GM21576 (cell line): ENCODE measurements at regions not wholly inside any gene's neighbourhood (a gene's known extent, or its start where the extent isn't known, plus 50 kb on each side); places are given as distances from the start of the nearest gene placed in this dataset.
"Not testable (repeated sequence)": the region's sequence is repeated elsewhere in the genome, so short reads cannot be mapped to it uniquely, and the experiment has no call there.

Experiments
- ATAC-seq: cut with Tn5 transposase; IDR thresholded peaks from one replicate; pipeline ENCODE4 v1.9.1; 2021; ENCODE audit warnings: mild to moderate bottlenecking, moderate library complexity; ENCODE audit not compliant: unreplicated experiment

DNA sequence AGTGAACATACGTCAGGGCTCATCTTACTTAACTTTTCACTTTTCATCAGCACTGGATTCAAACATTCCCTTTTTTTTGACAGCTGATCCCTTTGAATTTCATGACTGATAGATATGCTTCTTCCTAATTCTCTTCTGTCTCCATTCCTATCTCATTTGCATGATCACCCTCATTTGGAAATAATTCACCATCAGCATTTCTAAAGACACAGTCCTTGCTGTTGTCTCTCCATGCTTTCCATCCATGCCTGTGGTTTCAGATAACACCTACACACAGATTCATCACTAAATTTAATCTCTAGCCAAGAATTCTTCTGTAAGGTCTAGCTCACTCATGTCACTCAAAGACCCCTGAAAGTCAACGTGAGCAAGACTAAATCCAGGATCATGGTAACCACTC, 228.4 kb upstream of the BTBD3 start:
- ATAC-seq, result no peak

DNA sequence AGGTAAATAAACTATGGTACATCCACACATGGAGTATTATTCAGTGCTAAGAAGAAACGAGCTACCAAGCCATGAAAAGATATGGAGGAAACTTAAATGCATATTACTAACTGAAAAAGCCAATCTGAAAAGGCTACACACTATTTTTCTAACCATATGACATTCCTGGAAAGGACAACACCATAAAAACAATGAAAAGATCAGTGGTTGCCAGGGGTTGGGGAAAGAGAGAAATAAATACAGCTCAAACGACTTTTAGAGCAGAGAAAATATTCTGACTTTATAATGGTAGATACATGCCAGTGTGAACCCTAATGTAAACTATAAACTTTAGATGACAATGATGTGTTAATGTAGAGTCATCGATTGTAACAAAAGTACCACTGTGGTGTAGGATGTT, 225.9 kb upstream of the BTBD3 start:
- ATAC-seq, result no peak

DNA sequence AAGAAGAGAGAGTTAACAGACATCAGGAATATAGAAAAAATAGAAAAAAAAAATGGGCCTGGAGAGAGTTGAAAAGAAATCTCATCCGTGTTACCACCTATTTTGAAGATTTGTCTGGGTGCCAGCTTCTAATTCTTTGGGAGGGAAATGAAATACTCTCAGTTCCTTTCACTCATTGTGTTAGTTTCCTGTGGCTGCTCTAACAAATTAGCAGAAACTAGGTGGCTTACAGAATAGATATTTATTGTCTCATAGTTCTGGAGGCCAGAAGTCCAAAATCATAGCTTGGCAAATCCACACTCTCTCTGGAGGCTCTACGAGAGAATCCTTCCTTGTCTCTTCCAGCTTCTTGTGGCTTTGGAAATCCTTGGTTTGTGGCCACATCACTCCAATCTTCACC, 225.1 kb upstream of the BTBD3 start:
- no peak for ATAC-seq

DNA sequence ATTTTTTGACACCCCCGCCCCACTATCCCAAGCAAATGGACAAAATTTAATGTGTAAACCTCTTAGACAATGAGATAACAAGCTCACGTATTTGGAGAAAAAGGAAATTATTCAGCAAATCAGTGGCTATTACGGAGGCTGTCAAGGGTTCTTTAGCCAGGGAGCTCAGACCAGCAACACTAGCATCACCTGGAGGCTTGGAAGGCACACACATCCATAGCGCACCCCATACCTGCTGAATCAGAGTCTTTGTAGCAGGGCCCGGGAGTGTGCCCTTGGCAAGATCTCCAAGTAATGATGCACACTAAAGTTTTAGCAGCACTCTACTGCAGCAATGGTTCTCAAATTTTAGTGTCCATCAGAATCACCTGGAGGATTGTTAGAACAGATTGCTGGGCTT, 223.2 kb upstream of the BTBD3 start:
- no peak for ATAC-seq

DNA sequence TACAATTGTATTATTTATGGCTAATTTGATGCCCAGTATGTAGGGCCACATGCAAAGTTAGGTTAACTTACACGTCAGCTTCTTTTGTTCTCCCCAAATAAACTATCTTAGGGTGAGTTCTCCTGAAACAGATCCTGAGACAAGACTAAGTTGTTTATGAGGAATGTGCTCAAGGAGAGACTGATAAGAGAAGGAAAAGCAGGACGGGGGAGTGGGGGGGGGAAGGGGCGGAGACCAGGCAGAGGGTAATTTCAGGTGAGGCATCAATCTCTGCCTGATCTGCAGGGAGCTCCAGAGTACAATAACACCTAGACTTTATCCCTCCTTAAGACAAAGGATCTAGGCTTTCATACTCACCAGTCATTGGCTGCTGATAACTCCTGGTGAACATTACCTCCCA, 220.6 kb upstream of the BTBD3 start:
- no peak for ATAC-seq

DNA sequence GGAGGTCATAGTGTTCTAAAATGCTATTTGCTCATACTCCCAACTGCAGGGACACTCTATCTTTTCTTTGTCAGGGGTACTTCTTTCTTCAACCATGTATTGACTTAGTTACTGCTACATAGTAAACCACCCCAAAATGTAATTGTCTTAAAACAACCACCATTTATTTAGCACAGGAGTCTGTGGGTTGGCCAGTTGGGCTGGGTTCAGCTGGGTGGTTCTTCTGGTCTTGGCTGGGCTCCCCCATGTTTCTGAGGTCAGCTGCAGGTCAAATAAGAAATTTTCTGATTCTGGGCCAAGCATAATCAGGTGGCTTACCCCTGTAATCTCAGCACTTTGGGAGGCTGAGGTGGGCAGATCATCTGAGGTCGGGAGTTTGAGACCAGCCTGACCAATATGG, 220.0 kb upstream of the BTBD3 start:
- no peak for ATAC-seq

DNA sequence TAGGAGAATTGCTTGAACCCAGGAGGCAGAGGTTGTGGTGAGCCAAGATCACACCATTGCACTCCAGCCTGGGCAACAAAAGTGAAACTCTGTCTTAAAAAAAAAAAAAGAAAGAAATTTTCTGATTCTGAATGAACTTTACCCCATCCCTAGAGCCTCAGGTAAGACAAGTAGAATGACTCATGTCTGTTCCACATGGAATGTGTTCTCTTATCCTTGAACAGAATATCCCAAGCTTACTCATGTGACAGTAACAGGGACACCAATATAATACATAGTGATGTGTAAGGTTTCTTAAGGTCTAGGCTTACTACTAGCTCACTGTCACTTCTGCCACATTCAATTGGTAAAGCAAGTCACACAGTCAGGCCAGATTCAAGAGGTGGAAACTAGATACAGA, 219.6 kb upstream of the BTBD3 start:
- no peak for ATAC-seq

DNA sequence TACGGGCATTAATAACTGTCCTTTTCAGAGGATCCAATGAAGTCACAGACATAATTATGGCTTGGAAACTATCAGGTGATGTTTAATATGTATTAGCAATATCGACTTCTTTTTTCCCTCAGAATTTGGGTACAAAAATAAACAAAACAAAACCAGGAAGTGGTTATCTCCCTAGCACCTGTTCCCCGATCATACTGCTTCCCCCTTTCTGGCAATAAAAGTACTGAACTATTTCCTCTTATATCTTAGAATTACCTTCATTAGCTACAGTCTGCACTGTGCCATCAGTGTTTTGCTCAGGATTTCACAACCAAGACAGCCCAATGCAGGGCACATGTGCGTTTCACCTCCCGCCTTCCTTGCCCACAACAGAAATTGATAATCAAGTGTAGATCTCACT, 216.9 kb upstream of the BTBD3 start:
- no peak for ATAC-seq

DNA sequence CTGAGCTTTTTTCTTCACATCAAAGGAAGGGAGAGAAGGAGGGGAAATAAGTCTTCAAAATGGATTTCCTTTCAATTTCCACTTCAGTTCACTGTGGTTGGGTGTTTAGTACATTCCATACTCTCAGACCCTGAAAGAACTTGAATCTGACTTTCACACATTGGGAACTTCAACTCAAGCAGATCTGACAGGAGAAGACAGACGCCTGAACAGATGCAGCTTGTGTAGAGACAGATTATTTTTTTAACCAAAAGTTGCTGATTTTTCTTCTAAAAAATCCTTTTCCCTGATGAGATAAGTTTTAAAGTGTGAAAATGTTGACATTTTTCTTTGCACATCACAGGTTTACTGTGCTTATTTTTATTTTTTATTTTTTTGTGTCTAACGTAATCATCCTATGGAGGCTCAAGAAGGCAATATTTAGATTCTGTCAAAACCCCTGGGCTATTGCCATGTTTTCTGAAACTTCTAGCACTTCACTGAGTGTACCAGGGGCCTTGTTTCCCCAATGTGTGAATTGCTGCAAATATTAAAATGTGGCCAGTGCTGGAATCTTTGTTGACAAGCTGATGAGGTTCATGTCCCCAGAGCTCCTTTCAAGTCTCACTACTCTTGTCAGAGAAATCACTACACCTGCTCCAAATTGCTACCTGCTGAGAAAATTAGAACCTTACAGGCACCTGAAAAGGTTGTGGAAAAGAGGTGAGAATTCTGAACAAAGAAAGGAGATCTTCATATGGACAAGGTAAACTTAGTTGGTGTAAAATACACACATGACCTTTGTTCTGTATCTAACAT, 214.8 kb upstream of the BTBD3 start:
- no peak for ATAC-seq

DNA sequence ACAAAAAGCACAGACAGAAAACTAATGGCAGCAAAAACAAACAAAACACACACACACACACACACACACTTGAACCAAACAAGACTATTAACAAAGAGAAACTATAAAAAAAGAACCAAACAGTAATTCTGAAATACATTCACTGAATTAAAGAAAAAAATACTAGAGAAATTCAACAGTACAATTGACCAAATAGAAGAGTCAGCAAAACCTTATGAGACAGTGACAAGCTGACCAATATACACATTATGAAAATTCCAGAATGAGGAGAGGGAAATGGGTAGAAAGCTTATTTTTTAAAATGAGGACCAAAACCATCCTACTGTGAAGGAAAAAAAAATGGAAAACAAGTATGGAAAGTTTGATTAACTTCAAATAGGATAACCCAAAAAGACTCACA, 212.2 kb upstream of the BTBD3 start:
- no peak for ATAC-seq

DNA sequence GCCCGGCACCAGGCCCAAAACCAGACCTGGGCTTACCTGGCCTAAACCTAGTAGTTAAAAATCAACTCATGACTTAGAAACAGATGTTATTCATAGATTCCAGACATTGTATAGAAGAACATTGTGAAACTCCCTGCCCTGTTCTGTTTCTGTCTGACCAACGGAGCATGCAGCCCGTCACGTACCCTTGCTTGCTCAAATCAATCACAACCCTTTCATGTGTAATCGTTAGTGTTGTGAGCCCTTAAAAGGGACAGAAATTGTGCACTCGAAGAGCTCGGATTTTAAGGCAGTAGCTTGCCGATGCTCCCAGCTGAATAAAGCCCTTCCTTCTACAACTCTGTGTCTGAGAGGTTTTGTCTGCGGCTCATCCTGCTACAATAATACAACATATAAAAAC, 209.5 kb upstream of the BTBD3 start:
- ATAC-seq, result not testable (repeated sequence)

DNA sequence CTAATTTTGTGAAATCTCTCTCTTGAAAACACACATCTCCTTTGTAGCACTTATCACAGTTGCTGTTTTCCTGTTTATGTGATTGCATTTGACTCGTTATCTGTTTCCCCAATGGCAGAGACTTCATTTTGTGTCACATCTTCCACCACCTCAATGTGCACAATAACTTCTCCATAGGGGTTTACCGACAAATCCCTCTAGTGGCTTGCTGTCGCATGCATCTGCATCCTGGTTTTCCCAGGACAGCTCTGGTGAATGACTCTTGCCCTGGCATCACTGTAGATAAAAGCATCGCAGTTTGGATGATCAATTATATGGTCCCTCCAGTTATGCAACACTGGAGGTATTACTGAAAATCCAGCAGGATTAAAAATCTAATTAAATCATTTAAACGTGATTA, 206.5 kb upstream of the BTBD3 start:
- no peak for ATAC-seq

DNA sequence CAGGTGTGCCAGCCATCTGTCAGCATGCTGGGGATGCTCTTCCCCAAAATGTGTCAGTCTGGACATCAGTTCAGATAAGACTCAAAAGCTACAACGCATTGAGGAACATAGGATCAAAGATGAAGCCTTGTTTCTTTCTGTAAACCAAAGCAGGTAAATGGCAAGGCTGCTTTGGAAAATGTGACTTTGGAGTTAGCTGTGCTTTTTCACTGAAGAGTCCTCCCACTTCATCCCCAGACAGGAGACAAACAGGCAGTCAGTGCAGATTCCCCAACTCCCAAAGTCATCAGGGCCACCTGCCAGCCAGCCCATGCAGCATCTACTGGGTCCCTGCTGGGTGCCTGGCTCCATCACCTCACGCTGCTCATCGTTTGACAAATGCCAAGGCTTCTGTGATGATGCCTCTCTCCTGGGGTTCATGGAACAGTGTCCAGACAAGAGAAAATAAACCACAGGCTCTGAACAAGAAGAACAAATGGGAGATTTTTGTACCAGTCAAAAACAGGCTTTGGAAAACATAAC, 205.0 kb upstream of the BTBD3 start:
- ATAC-seq, result no peak

DNA sequence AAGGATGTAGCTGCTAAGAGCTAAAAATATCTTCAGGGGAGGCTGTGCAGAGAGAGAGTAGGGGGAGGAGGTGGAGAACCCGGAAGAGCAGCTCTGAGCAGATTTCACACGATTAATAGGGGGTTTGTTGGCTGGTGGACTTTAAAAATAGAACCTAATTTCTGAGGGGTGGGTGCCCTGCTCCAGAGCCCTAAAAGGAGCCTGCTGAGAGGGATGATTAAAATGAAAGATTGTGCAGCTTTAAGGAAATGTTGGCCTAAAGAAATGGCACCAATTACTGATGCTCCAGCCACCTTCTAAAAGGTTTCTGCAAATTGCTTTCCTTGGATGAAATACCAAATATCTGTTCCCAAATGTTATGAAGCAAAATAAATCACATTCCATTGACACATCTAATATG, 202.8 kb upstream of the BTBD3 start:
- ATAC-seq, result no peak

DNA sequence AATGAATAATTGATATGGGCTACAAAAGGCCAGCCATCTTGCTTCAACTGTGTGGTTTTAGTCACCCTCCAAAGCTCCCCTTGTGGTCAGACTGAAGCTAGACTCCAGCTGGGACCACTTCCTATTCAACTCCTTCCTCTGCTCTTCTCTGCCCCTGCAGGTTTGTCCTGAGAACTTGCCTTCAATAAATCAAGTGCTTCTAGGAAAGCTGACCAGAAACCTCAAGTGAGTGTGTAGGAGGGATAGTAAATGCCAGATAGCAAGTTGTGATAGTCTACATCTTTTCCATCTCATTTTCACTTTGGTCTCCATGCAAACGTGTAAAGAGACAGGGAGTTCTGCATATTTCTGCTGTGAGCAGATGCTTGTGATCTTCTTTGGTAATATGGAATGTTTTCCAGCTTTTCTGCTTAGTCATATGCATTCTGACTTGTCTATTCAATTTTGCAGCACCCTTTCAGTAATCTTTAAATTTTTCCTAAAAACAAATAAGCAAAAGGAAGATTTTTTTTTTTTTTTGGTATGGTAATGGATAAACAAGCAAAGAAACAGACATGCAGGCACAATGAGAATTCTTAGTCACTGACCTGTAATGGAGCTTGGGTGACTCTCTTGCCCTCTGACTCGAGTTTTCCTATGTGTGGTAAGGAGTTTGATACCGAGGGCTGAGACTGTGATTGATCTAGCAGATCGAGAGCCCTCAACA, 201.3 kb upstream of the BTBD3 start:
- ATAC-seq, result no peak

DNA sequence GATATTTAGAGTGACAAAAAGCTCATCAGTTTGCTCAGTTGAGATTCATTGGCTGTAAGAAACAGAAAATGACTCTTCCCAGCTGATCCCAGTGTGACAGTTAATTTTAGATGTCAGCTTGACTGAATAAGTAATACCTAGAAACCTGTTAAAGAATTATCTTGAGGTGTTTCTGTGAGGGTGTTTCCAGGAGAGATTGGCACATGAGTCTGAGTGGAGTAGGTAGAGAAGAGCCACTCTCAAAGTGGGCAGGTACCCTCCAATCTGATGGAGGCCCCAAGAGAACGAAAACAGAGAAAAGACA, 200.8 kb upstream of the BTBD3 start:
- ATAC-seq, result no peak

DNA sequence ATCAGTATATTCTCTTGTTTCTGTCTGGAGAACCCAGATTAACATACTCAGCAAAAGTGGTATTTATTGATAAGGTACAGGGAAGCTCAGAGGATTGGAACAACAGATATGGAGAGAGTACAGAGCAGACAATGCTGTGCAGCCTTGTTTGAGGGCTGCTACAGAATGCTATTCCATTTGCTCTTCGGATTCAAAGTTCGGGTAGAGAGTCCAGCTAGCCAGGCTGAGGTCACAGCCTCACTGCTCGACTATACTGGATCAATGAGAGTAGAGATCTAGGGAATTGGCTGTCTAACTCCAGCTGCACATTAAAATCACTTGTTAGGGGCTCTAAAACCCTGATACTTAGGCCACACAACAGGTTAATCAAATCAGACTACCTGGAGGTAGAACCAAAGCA, 200.1 kb upstream of the BTBD3 start:
- ATAC-seq, result no peak

DNA sequence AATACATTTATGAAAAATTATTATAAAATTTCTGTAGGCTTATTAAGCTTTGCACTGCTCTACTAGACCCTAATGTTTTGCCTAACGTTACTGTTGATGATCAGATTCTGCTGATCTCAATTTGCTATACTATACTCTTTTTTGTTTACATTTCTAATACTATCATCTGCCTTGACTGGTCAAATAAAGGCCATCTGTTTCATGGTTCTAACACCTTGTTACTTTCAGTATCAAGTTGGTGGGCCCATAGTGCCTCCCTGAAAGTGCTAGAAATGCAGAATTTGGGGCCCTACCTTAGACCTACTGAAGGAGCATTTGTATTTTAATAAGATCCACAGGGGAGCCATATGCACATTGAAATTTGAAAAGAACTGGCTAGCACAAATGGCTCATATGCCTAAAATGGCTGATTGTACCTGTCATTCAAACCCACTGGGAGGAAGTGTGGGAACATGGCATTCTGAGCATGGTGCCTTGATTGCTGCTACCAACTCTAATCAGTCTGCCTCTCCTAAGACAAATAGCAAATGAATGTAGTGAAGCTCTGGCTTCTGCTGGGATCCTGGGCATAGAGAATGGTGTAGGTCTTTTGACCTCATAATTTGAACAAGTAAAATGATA, 199.1 kb upstream of the BTBD3 start:
- no peak for ATAC-seq

DNA sequence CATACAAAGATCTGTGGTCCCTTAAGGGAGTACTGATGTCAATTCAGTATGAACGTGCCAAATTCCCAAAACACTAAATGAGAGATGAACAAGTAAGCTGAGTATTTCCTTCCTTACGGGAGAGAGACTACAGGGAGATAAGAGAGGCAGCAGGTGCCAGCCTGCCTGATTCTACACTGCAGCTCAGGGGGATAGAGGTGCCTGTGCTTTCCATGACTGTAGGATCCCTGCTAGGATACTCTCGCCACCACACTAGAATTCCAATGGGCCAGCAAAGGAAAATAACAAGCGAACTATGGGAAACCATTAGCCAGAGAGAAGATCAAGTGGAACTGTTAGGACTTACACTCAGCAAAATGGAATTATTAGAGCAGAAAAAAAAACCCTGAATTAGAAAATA, 198.5 kb upstream of the BTBD3 start:
- ATAC-seq, result no peak

DNA sequence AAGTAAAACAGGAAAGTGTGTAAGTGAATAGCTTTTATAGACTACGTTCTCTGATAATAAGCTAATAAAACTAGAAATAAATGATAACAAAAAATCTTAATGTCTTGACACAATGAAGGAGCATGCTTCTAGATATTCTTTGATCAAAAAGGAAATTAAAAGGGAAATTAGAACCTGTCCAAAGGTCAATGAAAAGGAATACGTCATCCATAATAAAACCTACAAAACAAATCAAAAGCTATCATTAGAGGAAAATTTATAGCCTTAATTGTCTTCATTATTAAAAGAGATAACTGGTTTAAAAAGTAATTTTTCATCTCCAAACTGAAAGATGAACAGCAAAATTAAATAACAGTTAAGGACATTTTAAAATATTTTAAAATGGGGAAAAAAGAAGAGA, 196.3 kb upstream of the BTBD3 start:
- ATAC-seq, result no peak

DNA sequence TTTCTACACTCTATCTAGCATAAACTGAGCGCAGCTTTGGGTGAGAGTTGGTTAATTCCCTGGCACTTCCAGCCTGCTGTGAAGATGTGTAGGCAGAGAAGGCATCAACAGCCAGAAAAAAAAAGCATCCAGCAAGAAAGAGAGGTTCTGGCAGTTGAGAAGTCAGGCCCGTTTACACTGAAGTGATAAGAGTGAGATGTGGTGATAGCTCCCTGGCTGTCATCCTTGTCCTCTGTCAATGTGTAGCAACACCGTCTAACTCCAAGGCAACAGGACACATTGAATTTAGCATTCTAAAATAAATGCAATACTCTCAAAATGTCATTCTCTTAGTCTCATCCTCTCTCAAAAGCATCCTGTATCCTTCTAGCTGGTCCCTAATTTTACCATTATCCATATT, 193.6 kb upstream of the BTBD3 start:
- ATAC-seq, result no peak

DNA sequence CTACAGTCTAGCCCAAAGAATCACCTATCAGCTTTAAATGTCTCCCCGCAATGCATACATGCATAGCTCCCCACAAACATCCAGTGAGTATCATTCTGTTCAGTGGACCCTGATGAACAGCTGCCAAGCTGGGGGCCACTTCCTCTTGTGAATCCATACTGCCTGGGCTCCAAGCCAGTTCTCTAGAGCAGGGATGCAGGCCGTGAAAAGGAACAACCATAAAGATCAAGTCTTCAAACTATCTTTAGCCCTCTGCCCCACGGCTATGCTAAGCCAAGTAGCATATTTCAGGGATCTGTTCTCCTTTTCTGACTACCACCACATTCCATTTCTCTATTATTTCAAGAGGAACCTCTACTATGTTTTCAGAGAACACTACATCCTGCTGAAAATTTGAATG, 191.7 kb upstream of the BTBD3 start:
- no peak for ATAC-seq
